ENCODE measurements at regions not wholly inside any gene's neighbourhood (a gene's known extent, or its start where the extent isn't known, plus 50 kb on each side); places are given as distances from the start of the nearest gene placed in this dataset.
A peak's percentile ranks its signal among the peaks of the same experiment; 100 is the strongest.

- Histone ChIP-seq H3K9me3 (no peaks in the 10 kb centered on the region), H3K4me1 (peaks cover 44 to 73% (median 58%) of the 10 kb centered on the region in 4 donors), H3K4me3 (peak overlapping the region in 2 of 4 donors; percentile 21 to 30), H3K27me3 (no peaks in the 10 kb centered on the region), H3K36me3 (peaks cover 0 to 2% (median 0%) of the 10 kb centered on the region in 4 donors), H3K27ac (peak overlapping the region; percentile 98 to 100 (median 100))
- TF ChIP-seq POLR2A (IDR thresholded peaks at IDR 0.05) (no peak), EP300 (IDR thresholded peaks at IDR 0.05) (no peak), POLR2AphosphoS5 (IDR thresholded peaks at IDR 0.05) (no peak), CTCF (IDR thresholded peaks at IDR 0.05) (no peak)
- DNase-seq (peak in 1 of 2 donors; percentile 10), ATAC-seq (ENCODE audit: low FRiP score in 2 of 2) (no peak)
- 44 to 47% methylated on average over 19 of the region's 19 CpGs for WGBS, 2 donors
Observed at GRCh38 chr22:46067159-46068111, 82.9 kb upstream of the PPARA start.

DNA sequence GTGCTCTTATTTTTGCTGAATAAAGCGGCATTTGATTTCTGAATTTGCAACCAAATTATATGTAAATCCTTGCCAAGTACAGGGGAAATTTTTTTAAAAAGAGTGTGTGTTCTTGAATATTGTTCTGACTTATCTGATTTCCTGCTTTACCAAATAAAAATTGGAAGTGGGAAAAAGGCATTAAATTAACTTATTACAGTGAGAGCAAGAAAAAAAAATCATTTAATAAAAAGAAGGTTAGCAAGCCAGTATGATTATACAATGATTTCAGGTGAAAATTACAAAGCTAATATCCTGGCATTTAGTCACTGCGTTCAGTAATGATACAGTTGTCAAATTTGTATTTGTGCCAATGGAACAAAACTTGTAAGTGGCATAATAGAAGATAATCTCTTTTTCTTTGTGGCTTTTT is 82.1 kb upstream of the PPARA start:
- Histone ChIP-seq H3K4me3 (peak overlapping the region in 2 of 4 donors; percentile 89), H3K9me3 (no peaks in the 10 kb centered on the region), H3K27ac (peak overlapping the region; percentile 98 to 100 (median 100)), H3K4me1 (peaks cover 37 to 66% (median 52%) of the 10 kb centered on the region in 4 donors), H3K36me3 (no peaks in the 10 kb centered on the region), H3K27me3 (no peaks in the 10 kb centered on the region)
- WGBS, 2 donors = 49 to 59% methylated on average over 2 of the region's 2 CpGs
- ATAC-seq (ENCODE audit: low FRiP score in 2 of 2) (no peak), DNase-seq (no peak)
- TF ChIP-seq POLR2A (IDR thresholded peaks at IDR 0.05) (no peak), POLR2AphosphoS5 (IDR thresholded peaks at IDR 0.05) (no peak), CTCF (IDR thresholded peaks at IDR 0.05) (no peak), EP300 (IDR thresholded peaks at IDR 0.05) (no peak)

DNA sequence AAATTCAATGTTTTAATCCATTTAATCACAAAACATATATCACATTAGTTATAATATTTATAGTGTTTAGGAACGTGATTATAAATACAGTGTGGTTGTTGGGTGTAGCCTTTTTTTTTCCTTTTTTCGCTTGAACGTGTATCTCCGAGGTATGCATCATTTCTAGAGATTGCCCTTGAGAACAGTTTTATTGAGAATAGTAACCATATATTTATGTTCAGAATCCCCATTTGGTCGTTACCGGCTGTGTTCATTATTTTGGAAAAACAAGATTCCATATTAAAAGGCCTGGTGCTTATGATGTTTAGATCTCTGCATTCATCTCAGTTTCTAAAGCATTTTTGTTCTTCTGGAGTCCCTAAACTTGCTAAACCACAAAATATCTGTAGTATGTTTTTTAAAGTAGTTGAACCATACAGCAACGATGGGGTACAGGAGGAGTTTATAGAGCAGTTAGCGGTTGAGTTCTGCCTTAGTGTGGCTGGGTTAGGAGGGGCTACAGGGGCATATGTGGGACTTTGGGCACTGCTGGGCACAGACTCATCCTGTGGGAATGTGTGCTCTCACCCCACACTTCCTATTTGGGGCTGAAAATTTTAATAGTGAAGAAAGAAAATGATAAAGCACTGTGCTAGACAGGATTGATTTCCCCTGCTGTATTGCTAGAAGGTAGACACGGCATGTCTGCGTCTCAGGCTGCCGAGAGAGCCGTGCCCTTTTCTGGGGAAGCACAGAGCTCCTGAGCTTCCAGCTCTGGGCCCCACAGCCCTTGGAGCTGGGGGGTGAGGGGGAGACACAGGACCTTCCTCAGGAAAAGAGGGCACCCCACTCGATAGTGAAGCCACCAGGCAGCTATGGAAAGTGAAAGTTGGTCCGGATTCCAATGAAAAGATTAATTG is 81.5 kb upstream of the PPARA start:
- H3K9me3 ChIP-seq = no peaks in the 10 kb centered on the region
- peak overlapping the region; percentile 98 to 100 (median 100) for H3K27ac ChIP-seq
- 14 to 20% methylated on average over 14 of the region's 14 CpGs for WGBS, 2 donors
- ATAC-seq (ENCODE audit: low FRiP score in 2 of 2) = no peak
- H3K4me1 ChIP-seq = peaks cover 35 to 60% (median 48%) of the 10 kb centered on the region in 4 donors
- no peak for TF ChIP-seq POLR2AphosphoS5 (IDR thresholded peaks at IDR 0.05)
- TF ChIP-seq POLR2A (IDR thresholded peaks at IDR 0.05) = no peak
- no peak for TF ChIP-seq CTCF (IDR thresholded peaks at IDR 0.05)
- TF ChIP-seq EP300 (IDR thresholded peaks at IDR 0.05) = no peak
- peak in 1 of 2 donors; percentile 23 for DNase-seq
- no peaks in the 10 kb centered on the region for H3K27me3 ChIP-seq
- no peaks in the 10 kb centered on the region for H3K36me3 ChIP-seq
- peak overlapping the region; percentile 14 to 89 (median 83) for H3K4me3 ChIP-seq

GRCh38 chr22:46069521-46070214 is 80.7 kb upstream of the PPARA start:
- ATAC-seq (ENCODE audit: low FRiP score in 2 of 2) (peak; percentile 66 to 81), DNase-seq (peak in 1 of 2 donors; percentile 88)
- Histone ChIP-seq H3K27me3 (no peaks in the 10 kb centered on the region), H3K4me1 (peaks cover 26 to 60% (median 45%) of the 10 kb centered on the region in 4 donors), H3K36me3 (peaks cover 0 to 7% (median 0%) of the 10 kb centered on the region in 4 donors), H3K4me3 (peak overlapping the region; percentile 77 to 89 (median 86)), H3K27ac (peak overlapping the region; percentile 98 to 100 (median 100)), H3K9me3 (no peaks in the 10 kb centered on the region)
- 2 to 4% methylated on average over 14 to 24 of the region's 24 CpGs for WGBS, 2 donors
- TF ChIP-seq EP300 (IDR thresholded peaks at IDR 0.05) = no peak
- no peak for TF ChIP-seq CTCF (IDR thresholded peaks at IDR 0.05)
- TF ChIP-seq POLR2A (IDR thresholded peaks at IDR 0.05) = peak; percentile 39 to 89 (median 84)
- TF ChIP-seq POLR2AphosphoS5 (IDR thresholded peaks at IDR 0.05) = peak; percentile 58 to 88

Data from upper lobe of left lung (tissue), 6 donors.